Sigmoid colon (tissue), 6 donors: ENCODE measurements at regions not wholly inside any gene's neighbourhood (a gene's known extent, or its start where the extent isn't known, plus 50 kb on each side); places are given as distances from the start of the nearest gene placed in this dataset.

Experiments
- DNase-seq: peaks from one replicate; pipeline ENCODE4 v3.0.0-alpha.2; 2019
- H3K27ac ChIP-seq, 4 donors: fragments of 200-600 bp; sonication (generic); one replicate each; pipeline ENCODE4 v1.5.1; 2016 to 2019; ENCODE audit warnings: mild to moderate bottlenecking in 1 of 4
- H3K27me3 ChIP-seq, 3 donors: fragments of 200-600 bp; sonication (generic); one replicate each; pipeline ENCODE4 v1.5.1; 2019; ENCODE audit warnings: mild to moderate bottlenecking in 1 of 3
- H3K36me3 ChIP-seq, 4 donors: fragments of 200-600 bp; sonication (generic); one replicate each; pipeline ENCODE4 v1.5.1; 2016 to 2019
- H3K4me1 ChIP-seq, 4 donors: fragments of 200-600 bp; sonication (generic); one replicate each; pipeline ENCODE4 v1.5.1; 2017 to 2019
- H3K4me3 ChIP-seq, 4 donors: fragments of 200-600 bp; sonication (generic); one replicate each; pipeline ENCODE4 v1.5.1; 2017 to 2019; ENCODE audit warnings: mild to moderate bottlenecking in 2 of 4, moderate library complexity in 1 of 4
- H3K9me3 ChIP-seq, 4 donors: fragments of 200-600 bp in 3 of 4; sonication (generic) in 3 of 4; one replicate each; pipeline versions ENCODE4 v1.5.1 to v1.6.1; 2013 to 2019
- EP300 ChIP-seq, 4 donors: sonication (generic); formaldehyde crosslinking; IDR thresholded peaks; one replicate each; pipeline ENCODE4 v1.6.1; 2017; ENCODE audit warnings: antibody characterized with exemption in 4 of 4
- POLR2A ChIP-seq, 2 donors: fragments of 450-650 bp; IDR thresholded peaks; one replicate each; pipeline ENCODE4 v1.6.1; 2016; ENCODE audit warnings: antibody characterized with exemption in 2 of 2, mild to moderate bottlenecking in 2 of 2, moderate library complexity in 2 of 2
- POLR2AphosphoS5 ChIP-seq, 4 donors: sonication (generic); formaldehyde crosslinking; IDR thresholded peaks; one replicate each; pipeline ENCODE4 v1.6.1; 2017; ENCODE audit warnings: antibody characterized with exemption in 4 of 4
- WGBS, 2 donors: extraction: QIAGEN DNeasy Blood & Tissue Kit; methylation state at CpG; one replicate each; pipeline ENCODE4 v1.1.7; 2013; 5-methylcytosine and 5-hydroxymethylcytosine counted together
- intact Hi-C: fragments of 100-400 bp; cut with DNase I; formaldehyde crosslinking; loops from one replicate; pipeline ENCODE4 v1.15.1; 2023
- TF ChIP-seq, protein P1 (sequence below), 4 experiments: fragments of 450-650 bp in 3 of 4; fragments of 200-600 bp in 1 of 4; IDR thresholded peaks; one replicate each; pipeline ENCODE4 v1.5.1; 2016 to 2019; ENCODE audit warnings: antibody characterized with exemption in 4 of 4, mild to moderate bottlenecking in 3 of 4, moderate library complexity in 2 of 4
- donor health status: healthy with polysubstance abuse.
- donor health status: healthy.

DNA sequence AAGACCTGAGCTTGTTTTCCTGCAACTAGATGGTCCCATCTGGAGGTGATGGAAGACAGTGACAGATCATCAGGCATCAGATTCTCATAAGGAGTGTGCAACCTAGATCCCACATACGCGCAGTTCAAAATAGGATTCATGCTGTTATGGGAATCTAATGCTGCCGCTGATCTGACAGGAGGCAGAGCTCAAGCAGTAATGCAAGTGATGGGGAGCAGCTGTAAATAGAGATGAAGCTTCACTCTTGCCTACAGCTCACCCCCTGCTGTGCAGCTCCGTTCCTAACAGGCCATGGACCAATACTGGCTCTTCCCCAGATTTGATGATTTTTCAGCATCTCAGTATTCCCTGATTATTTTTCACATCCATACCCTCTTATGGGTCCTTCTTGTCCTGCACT lies 208.4 kb upstream of the RXFP2 start:
- WGBS, 2 donors, result 88 to 91% methylated on average over 4 of the region's 4 CpGs
- DNase-seq, result no peak
- intact Hi-C loops, result no loop called here
- Histone ChIP-seq H3K4me1 (no peaks in the 10 kb centered on the region), H3K9me3 (peaks cover 0 to 4% (median 0%) of the 10 kb centered on the region in 4 donors), H3K36me3 (no peaks in the 10 kb centered on the region), H3K4me3 (no peak overlapping the region), H3K27me3 (no peaks in the 10 kb centered on the region), H3K27ac (no peak overlapping the region)
- TF ChIP-seq, protein P1, sequence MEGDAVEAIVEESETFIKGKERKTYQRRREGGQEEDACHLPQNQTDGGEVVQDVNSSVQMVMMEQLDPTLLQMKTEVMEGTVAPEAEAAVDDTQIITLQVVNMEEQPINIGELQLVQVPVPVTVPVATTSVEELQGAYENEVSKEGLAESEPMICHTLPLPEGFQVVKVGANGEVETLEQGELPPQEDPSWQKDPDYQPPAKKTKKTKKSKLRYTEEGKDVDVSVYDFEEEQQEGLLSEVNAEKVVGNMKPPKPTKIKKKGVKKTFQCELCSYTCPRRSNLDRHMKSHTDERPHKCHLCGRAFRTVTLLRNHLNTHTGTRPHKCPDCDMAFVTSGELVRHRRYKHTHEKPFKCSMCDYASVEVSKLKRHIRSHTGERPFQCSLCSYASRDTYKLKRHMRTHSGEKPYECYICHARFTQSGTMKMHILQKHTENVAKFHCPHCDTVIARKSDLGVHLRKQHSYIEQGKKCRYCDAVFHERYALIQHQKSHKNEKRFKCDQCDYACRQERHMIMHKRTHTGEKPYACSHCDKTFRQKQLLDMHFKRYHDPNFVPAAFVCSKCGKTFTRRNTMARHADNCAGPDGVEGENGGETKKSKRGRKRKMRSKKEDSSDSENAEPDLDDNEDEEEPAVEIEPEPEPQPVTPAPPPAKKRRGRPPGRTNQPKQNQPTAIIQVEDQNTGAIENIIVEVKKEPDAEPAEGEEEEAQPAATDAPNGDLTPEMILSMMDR (IDR thresholded peaks at IDR 0.05), result no peak
- TF ChIP-seq EP300 (IDR thresholded peaks at IDR 0.05) (no peak), POLR2AphosphoS5 (IDR thresholded peaks at IDR 0.05) (no peak), POLR2A (IDR thresholded peaks at IDR 0.05) (no peak)

GRCh38 chr13:31537052-31537451 lies 202.3 kb upstream of the RXFP2 start:
- no peak overlapping the region for H3K27ac ChIP-seq
- intact Hi-C loops, result no loop called here
- TF ChIP-seq EP300 (IDR thresholded peaks at IDR 0.05) (no peak), POLR2A (IDR thresholded peaks at IDR 0.05) (no peak), POLR2AphosphoS5 (IDR thresholded peaks at IDR 0.05) (no peak)
- TF ChIP-seq, protein P1 (IDR thresholded peaks at IDR 0.05), result no peak
- no peaks in the 10 kb centered on the region for H3K27me3 ChIP-seq
- peaks cover 0 to 4% (median 0%) of the 10 kb centered on the region in 4 donors for H3K9me3 ChIP-seq
- no peak overlapping the region for H3K4me3 ChIP-seq
- no peaks in the 10 kb centered on the region for H3K36me3 ChIP-seq
- WGBS, 2 donors, result 78 to 80% methylated on average over 1 of the region's 1 CpG
- H3K4me1 ChIP-seq, result no peaks in the 10 kb centered on the region
- no peak for DNase-seq

DNA sequence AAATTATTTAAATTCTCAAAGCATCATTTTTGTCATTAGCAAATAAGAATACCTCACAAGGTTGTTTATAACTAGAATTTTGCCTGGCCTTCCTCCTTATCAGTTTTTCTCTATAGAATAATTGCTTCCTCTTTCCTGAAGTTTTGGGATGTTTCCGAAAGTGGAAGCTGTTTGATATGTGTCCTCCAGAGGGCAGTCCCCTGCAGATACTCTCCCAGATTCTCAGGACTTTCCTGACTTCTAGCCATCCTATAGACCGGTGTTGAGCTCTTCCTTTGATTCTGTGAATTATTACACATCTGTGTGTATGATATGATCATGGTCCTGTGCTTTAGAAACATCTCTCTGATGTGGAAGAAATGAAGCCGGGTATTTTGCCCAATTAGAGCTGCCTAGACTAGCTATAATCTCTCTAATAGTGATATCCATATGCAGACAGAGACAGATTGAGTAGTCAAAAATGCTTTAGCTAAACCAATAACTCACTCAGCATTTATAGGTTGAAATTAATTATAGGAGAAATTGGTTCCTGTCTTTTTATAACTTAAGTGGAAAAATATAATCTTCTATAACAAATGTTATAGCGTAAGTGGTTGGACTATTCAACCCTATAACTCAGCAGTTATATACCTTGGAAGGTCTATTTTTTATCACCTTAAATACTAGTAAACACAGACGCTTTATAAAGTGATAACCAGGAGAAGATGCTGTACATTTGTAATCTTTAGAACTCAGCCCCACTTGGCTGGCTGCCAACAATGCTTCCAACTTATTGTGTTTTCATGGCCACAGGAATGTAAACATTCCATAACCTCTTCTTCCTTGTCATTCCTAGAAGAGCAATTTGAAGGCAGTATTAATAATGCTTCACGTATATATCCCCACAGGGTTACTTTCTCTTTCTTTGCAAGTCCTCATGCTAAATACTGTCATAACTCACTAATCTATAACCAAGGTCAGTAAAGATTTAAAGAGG lies 201.0 kb upstream of the RXFP2 start:
- Histone ChIP-seq H3K27me3 (no peaks in the 10 kb centered on the region), H3K27ac (no peak overlapping the region), H3K4me3 (no peak overlapping the region), H3K36me3 (no peaks in the 10 kb centered on the region), H3K9me3 (peaks cover 0 to 1% (median 0%) of the 10 kb centered on the region in 4 donors), H3K4me1 (no peaks in the 10 kb centered on the region)
- no peak for DNase-seq
- intact Hi-C loops, result no loop called here
- 17 to 39% methylated on average over 6 of the region's 6 CpGs for WGBS, 2 donors
- no peak for TF ChIP-seq POLR2AphosphoS5 (IDR thresholded peaks at IDR 0.05)
- TF ChIP-seq, protein P1 (IDR thresholded peaks at IDR 0.05), result no peak
- no peak for TF ChIP-seq EP300 (IDR thresholded peaks at IDR 0.05)
- TF ChIP-seq POLR2A (IDR thresholded peaks at IDR 0.05), result no peak

GRCh38 chr13:31540281-31540680 lies 199.0 kb upstream of the RXFP2 start:
- no peak for TF ChIP-seq POLR2A (IDR thresholded peaks at IDR 0.05)
- TF ChIP-seq POLR2AphosphoS5 (IDR thresholded peaks at IDR 0.05), result no peak
- TF ChIP-seq, protein P1 (IDR thresholded peaks at IDR 0.05), result no peak
- TF ChIP-seq EP300 (IDR thresholded peaks at IDR 0.05), result no peak
- Histone ChIP-seq H3K36me3 (no peaks in the 10 kb centered on the region), H3K4me1 (no peaks in the 10 kb centered on the region), H3K9me3 (no peaks in the 10 kb centered on the region), H3K4me3 (no peak overlapping the region), H3K27ac (no peak overlapping the region), H3K27me3 (no peaks in the 10 kb centered on the region)
- DNase-seq, result no peak
- intact Hi-C loops, result no loop called here
- 56 to 77% methylated on average over 2 of the region's 2 CpGs for WGBS, 2 donors
